TTC549 (cell line): ENCODE measurements at regions not wholly inside any gene's neighbourhood (a gene's known extent, or its start where the extent isn't known, plus 50 kb on each side); places are given as distances from the start of the nearest gene placed in this dataset.
"Not testable (repeated sequence)": the region's sequence is repeated elsewhere in the genome, so short reads cannot be mapped to it uniquely, and the experiment has no call there.

Experiments used
- FAIRE-seq: peaks from 2 replicates; lab custom pipeline; 2012; peaks lifted over from hg19 to GRCh38; lab: Jason Lieb, UNC

DNA sequence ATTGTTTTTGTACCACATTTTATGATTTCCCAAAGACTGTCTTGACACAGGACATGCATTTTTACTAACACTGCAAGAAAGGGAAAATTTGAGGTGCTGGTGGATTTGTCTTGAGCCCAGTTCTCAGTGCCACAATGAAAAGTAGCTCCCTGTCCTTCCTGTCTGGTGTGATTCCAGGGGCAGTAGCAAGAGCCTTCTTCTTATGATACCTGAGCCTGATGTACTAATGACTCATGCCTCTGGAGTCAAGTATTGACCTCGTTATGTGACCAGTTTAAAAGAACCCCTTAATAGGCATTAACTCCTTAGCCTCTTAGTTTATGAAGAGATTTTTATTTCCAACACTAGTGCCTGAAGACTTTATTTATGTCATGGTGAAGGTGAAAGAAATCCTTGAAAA is 728.6 kb downstream of the SLC4A3 start:
- no peak for FAIRE-seq

DNA sequence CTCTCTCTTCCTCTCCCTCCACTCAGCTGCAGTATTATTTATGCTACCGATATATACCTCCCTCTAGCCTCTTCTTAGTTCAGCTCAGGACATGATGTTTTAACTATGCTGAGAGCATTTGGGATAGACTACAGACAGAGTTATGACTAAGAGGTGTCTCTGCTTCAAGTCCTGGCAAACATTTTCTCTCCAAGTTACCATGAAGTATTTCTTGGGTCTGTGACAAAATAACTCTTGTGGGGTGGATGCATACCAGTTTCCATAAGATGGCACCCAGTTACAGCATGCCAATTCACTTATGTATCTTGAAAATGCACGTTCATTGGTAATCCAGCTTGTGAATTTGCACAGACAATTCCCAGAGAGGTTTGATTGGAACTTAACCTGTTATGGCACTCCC is 737.6 kb downstream of the SLC4A3 start:
- FAIRE-seq, result no peak

DNA sequence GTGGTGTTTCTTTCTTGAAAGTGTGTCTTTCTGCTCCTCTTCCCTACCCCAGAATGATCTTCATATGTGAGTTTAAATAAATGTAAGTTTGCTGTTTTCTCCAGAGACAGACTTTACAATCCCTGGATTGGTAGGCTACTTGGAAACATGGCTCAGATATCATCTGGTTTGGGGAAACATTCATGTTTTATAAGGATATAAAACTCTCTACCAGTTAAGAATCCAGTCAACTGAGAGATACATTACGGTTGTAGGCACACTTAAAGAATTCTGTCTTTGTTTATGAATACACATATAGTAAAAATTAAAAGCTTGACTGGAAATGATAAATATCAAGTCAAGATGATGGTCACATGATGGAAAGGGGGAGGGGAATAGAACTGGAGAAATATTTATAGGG is 739.3 kb downstream of the SLC4A3 start:
- no peak for FAIRE-seq

DNA sequence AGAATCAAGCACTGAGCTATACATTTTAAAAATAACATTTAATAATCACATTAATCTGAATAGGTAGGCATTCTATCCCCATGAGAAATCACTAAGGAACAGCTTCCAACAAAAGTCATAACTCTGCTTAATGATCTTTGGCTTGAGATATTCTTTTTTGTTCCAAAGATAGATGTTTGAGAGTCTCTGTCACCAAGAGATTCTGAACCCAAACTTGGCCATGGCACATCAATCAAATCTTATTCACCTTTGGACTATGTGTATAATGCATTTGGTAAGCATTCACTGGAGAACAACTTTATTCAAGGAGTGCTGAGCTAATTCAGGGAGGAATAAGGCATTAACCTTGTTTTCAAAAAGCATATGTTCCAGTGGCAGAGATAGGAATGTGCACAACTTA is 743.3 kb downstream of the SLC4A3 start:
- FAIRE-seq, result no peak

DNA sequence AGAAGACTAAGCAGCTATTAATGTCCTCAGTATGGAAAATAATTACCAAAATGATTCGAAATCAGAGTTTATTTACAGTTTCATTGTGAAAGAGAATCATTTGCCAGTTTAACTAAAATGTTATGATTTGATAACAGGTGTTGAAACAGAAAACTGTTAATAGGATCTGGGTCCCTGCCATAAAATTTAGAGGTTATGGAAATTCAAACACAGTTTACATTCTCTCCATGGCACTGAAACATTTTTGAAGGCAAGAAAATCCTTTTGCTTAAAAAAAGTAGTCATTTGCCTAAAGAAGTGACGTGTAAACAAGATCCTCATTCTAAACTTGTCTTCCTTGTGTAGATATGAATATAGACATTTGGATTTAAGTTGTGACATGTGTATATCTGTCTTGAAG is 743.8 kb downstream of the SLC4A3 start:
- FAIRE-seq, result no peak

DNA sequence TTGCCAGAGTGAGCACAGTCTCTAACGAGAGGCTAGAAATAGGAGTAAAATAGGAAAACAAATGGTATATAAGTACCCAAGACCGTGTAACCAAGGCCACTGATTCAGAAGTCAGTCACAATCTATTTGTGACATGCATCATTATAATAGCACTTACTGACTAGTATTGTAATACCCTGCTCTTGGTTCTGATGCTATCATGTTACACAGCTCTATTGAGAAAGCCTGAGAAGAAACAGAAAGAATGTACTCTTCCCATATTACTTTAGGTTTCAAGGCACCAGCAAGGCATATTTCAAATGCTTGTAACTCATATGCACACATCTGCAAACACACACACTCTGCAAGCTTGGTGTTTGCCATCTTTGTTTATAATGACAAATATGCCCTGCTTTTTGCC is 746.4 kb downstream of the SLC4A3 start:
- FAIRE-seq, result no peak

DNA sequence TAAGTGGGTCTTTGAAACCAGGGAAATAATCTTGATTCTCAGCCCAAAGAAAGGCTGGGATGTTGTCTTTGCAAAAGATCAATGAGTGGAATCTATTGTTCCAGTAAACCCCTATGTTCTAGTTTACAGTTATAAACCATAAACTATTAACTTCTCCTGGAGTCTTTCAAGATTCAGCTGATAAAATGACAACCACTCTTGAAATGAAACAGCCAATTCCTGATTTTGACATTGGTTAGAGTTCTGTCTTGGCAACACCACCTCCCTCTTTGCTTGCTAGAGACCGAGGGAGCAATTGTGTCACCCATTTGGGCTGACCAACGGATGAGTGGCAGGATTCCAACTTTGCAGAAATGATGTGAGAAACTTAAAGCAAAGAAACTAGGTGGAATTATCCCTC is 746.9 kb downstream of the SLC4A3 start:
- no peak for FAIRE-seq

DNA sequence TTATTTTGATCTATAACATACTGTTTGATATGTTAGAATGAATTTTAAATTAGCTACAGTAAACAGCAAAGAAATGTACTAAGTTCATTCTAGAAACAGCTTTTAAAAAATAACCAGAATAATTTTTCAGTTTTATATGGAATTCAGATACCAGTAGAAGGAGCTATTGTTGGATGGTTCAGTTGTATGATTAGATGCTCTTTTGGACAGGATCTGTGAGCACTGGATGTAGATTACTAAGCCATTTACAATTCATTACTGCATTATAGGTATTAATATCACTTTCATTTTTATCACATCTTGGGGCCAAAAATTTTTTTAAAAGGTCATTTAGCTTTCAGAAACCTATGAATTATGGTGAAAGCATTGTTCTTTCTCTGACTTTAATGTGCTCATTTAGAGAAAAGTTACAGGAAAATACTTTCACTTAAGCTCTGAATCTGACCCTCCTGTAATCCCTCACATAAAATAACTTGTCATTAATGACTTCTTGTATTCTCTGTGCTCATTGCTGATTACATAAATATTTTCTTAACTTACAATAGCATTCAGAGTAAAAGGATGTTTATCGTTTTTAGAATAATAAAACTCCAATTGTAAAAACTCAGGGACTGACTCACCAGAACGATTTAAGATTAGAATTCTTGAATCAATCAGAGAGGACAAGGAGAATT is 750.2 kb downstream of the SLC4A3 start:
- no peak for FAIRE-seq

DNA sequence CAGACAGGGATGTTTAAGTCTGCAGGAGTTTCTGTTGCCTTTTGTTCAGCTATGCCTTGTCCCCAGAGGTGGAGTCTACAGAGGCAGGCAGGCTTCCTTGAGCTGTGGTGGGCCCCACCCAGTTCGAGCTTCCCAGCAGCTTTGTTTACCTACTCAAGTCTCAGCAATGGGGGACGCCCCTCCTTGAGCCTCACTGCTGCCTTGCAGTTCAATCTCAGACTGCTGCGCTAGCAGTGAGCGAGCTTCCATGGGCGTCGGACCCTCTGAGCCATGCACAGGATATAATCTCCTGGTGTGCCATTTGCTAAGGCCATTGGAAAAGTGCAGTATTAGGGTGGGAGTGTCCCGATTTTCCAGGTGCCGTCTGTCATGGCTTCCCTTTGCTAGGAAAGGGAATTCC is 760.3 kb downstream of the SLC4A3 start:
- not testable (repeated sequence) for FAIRE-seq

DNA sequence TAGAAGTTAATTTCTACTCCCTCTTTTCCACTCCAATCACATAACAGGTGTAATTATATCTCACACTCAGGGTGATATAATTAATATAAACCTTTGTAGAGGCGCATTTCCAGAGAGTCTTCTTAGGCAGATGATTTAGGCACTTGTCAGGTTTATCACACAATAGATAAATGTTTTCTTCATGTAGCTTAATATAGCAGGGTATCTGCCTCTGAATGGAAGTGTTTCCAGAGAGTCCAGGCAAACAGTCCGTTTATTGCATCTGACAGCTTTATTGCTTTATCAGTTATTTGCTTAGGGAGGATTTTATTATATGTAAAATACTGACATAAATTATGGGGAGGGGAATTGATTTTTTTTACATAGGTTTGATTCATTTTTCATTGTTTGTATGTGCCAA is 766.3 kb downstream of the SLC4A3 start:
- FAIRE-seq, result no peak

DNA sequence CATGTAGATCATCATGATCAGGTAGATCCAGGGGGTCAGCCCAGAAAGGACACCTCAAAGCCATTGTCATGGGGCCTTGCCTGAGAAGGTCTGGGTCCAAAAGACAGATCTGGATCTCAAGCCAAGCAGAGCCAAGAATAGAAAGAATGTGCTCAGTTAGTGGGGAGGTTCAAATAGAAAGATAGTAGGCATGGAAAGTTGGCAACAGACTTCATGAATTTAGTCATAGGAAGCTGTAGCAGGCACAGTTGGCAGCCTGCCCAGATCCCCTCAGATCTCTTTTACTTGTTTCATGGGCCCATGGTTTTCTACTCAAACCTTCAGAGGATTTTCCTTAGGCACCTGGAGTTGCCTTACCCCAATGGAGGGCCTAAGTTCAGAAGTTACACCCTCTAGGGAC is 767.0 kb downstream of the SLC4A3 start:
- no peak for FAIRE-seq

DNA sequence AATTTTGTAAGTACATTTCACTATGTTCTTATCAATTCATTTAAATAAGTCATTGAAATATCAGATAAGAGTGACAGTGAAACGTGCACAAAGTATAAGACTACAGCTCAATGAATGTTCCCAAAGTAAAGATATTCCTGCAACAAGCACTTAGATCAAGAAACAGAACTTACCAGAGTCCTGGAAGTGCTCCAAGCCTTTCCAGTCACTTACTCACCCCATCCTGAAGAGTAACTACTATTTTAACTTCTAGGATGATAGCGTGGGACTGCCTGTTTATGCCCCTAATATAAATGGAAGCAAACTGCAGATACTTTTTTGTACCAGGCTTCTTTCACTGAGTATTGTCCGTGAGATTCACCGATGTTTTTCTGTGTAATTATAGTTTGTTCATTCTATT is 768.9 kb downstream of the SLC4A3 start:
- FAIRE-seq, result no peak

DNA sequence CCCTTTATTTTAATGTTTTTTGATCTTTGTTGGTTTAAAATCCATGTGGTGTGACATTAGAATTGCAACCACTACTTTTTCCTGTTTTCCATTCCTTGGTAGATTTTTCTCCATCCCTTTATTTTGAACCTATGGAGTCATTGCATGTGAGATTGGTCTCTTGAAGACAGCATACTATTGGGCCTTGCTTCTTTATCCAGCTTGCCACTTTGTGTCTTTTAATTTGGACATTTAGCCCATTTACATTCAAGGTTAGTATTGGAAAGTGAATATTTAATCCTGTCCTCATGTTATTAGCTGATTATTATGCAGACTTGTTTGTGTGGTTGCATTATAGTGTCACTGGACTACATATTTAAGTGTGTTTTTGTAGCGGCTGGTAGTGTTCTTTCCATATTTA is 782.9 kb downstream of the SLC4A3 start:
- no peak for FAIRE-seq

DNA sequence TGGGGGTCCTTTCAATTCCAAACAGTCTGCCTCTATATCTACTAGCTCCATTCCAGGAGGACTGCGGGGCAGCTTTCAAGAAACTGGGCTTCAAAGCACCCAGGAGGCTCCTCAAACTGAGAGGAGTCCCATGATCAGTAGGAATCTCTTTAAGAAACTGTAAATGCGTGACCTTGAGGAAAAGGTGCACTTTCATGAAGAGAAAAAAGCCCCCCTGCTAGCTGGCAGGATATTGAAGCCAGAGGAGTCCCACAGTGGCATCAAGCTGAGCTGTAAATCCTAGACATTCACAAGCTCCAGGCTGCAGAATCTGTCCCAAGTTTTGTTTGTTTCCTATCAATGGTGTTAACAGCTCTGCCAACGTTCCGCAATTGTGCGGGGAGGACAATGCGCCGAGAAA is 790.1 kb downstream of the SLC4A3 start:
- no peak for FAIRE-seq

DNA sequence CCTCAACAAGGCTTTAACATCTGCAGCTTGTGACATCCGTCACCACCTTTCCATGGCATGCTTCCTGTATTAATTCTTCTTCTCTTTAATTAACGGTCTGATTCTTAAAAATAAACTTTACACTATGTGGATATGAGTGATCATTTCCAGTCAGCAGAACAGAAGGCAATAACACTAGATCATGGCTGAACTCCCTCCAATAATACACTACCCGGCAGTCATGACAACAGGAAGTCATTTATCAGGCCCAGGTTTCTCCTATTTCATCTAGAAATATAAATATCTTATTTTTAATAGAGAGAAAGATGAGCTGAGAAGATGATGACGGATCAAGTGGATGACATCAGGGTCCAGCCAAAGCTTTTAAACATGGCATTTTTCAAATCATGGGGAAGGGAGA is 792.2 kb downstream of the SLC4A3 start:
- no peak for FAIRE-seq

DNA sequence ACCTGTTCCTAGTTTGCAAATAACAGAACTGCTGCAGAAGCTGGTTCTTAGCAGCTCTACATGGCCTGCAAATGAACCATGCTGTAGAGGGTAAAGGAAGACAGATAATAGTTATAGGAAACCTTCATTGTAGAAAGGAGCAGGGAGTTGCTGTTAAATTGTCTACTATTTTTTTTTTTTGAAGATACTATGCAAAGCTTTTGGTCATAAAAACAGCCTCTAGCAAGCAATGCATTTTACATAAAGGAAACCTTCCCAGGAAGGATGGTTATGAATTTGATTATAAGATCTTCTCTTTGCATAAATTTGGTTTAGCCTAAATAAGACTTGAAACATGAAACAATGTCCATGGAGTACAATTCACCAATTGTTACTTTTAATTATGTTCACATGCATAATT is 793.4 kb downstream of the SLC4A3 start:
- no peak for FAIRE-seq

DNA sequence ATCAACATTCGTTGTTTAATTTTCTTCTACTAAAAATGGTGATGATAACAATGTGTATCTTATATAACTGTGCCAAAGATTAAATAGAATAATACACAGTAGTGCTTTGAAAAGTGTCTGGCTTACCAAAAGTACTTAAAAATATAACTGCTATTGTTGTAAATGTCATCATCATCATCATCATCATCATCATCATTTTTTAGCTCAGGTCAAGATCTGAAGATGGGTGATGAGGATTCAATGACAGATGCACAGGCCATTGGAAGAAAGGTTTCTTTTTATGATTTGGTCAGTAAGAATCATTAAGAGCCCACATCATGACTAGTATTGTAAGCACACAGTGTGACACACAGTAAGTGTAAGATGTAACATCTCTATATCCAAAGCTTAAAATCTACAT is 795.2 kb downstream of the SLC4A3 start:
- FAIRE-seq, result no peak

DNA sequence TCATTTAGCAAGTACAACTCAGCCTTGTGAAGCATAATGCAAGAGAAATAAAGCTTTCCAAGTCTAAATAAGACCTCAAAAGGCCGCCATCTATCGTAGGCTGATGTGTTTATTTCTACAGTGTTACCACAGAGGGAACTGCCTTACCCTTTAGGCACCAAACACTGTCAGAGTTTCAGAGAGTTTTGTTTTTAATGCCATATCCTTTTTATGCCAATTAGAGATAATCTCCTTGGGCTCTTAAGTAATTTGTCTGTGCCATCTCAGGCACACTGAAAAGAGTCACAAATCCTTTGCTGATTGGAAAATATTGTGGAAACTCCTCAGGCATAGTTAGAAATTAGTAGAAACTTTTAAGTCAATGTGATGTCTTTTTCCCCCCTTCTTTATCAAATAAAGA is 797.1 kb downstream of the SLC4A3 start:
- no peak for FAIRE-seq

DNA sequence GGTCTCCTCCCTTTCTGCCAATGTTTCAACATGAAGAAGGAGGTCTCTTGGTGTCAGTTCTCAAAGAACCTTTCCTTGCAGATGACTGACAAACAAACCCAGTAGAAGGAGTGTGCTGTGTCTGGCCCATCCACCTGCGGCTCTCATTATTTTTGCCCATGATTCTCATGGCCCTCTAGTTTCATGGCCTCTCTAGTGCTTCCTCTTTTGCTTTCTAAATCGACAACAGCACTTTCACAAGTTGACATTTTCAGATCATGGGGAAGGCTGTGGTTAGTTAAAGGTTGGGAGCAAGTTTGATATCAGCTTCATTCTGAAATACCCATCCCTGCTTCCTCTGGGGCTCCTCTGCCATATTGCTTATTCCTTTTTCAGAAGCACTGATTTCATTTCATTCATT is 805.2 kb downstream of the SLC4A3 start:
- no peak for FAIRE-seq

DNA sequence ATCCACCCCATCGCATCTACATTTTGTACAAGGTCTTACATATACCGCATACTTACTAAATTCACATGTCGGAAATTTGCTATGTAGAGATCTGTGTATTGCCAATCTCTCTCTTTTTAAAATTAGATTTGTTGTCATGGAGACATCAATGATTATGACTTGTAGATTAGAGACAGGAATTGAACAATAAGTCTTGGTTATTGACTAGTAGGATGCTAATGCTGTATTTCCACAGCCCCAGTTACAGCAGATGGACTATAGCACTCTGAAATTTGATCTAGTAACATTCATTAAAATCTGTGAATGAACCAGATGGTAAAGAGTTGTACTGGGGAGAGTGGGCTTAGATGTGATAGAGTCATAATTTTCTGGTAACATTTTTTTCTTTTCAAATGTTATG is 805.7 kb downstream of the SLC4A3 start:
- no peak for FAIRE-seq

DNA sequence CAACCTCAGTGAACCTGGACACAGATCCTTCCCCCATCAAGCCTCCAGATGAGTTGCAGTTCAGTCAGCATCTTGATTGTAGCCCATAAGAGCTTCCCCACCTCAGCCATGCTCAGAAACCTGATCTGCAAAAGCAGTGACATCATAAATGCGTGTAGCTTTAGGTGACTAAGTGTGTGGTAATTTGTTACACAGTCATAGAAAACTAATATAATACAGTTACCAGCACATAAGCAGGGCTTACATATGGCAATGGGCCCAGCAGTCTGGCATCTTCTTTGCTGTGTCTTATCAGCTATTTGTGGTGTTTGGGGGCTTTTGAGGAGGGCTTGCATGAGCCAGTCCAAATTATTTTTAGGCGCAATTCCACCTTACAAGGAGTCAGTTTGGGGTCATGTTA is 807.0 kb downstream of the SLC4A3 start:
- FAIRE-seq, result no peak

DNA sequence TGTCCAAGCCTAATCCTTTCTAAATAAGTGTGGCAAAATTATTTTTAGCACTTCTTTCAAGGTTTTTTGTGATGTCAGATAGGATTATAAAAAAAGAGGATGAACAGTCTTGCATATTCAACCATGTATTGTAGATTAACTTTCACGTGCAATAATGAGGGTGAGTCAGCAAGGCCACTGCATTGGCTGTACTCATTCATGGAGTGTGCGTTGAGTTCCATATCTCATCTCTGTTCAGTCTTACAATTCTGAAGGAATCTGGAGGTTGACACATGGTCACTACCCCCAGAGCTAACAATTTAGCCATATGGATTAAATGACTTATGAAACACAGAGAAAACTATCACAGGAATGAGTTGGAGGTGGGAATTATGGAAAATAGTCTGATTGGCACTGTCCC is 810.5 kb downstream of the SLC4A3 start:
- FAIRE-seq, result no peak

DNA sequence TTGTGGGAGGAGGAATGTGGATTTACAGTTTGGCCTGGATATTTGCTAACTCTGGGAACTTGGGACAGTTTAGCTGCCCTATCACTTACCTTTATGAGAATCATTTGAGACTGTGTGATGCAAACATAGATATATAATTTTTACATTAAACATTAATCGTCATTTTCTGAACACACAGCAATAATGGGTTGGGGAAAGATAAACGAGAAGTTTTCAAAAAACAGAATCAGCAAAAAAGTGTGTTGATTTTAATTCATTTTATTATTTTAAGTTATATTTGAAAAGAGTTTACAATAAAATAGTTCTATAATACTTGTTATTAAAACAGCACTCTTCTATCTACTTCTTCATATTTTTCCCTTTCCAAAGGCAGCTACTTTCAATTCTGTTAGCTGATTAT is 813.3 kb downstream of the SLC4A3 start:
- FAIRE-seq, result no peak

DNA sequence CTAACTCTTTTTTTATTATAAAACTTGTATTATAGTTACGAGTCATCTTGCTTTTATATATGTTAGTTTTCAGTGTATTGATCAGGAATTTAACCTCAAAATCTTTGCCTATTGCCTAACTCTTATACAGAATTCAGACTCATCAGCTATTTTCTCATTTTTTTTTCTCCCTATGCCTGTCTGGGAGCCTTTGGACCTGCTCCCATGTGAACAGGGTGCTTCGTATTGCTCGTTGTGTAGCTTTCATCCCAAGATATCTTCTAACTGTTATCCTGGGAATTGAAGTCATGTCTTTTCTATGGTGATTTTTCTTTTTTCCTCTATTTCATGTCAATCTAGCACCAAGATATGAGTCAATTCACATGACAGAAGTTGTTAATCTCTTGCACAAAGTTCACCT is 814.0 kb downstream of the SLC4A3 start:
- FAIRE-seq, result no peak

DNA sequence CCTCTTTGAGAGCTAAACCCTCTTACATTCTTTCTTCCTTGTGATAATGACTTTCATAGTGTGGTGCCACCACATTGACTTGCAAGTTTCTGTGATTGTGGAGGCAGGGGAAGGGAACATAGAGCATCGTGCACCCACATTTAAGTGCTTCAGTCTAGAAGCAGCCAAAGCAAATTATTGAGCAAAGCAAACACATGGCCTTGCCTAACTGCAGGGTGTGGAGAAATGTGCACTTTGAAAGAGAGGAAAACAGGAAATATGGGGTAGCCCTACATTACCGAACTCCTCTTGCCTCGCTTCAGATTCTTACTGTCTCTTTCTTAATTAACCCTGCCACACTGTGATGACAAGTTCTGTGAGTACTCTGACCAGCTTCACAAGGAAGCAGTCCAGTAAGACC is 814.6 kb downstream of the SLC4A3 start:
- no peak for FAIRE-seq
